Activated CD4-positive, alpha-beta memory T cell treated with anti-CD3 and anti-CD28 coated beads, Interleukin-2, amount 10 ng/mL, durations not matched to agents 7 days and 5 days (primary cell): ENCODE measurements at regions not wholly inside any gene's neighbourhood (a gene's known extent, or its start where the extent isn't known, plus 50 kb on each side); places are given as distances from the start of the nearest gene placed in this dataset.

Experiments used
- CTCF ChIA-PET: fragments of 350-600 bp; sonication (Branson Sonifier 250); formaldehyde crosslinking; loops from one replicate; lab custom pipeline; 2021; ENCODE audit warnings: antibody characterized with exemption, inconsistent platforms; lab: Charles Lee
- POLR2A ChIA-PET: fragments of 350-600 bp; sonication (Branson Sonifier 250); formaldehyde crosslinking; loops from one replicate; lab custom pipeline; 2021; ENCODE audit warnings: antibody characterized with exemption; lab: Charles Lee
- DNase-seq: peaks from one replicate; pipeline ENCODE4 v3.0.0-alpha.2; 2020
- H3K27ac Mint-ChIP-seq: one replicate; pipeline ENCODE4 v1.8.0; 2021; ENCODE audit warnings: mild to moderate bottlenecking, mixed read lengths
- H3K27me3 Mint-ChIP-seq: one replicate; pipeline ENCODE4 v1.8.0; 2021; ENCODE audit warnings: mixed read lengths
- H3K36me3 Mint-ChIP-seq: one replicate; pipeline ENCODE4 v1.8.0; 2021; ENCODE audit warnings: low read depth, mixed read lengths
- H3K4me1 Mint-ChIP-seq: one replicate; pipeline ENCODE4 v1.8.0; 2021; ENCODE audit warnings: mixed read lengths
- H3K4me3 Mint-ChIP-seq: one replicate; pipeline ENCODE4 v1.8.0; 2021; ENCODE audit warnings: mild to moderate bottlenecking, mixed read lengths
- H3K9me3 Mint-ChIP-seq: one replicate; pipeline ENCODE4 v1.8.0; 2021; ENCODE audit warnings: mixed read lengths

- POLR2A ChIA-PET = no interaction called here
- Mint-ChIP-seq H3K27ac (no peak overlapping the region), H3K27me3 (peaks cover 15% of the 10 kb centered on the region), H3K36me3 (no peaks in the 10 kb centered on the region), H3K9me3 (no peaks in the 10 kb centered on the region), H3K4me3 (no peak overlapping the region), H3K4me1 (peaks cover 6% of the 10 kb centered on the region)
- no peak for DNase-seq
- CTCF ChIA-PET = no interaction called here
Observed at GRCh38 chr21:41064951-41065350, 103.0 kb upstream of the BACE2 start.

- H3K27me3 Mint-ChIP-seq = peaks cover 15% of the 10 kb centered on the region
- H3K36me3 Mint-ChIP-seq = no peaks in the 10 kb centered on the region
- POLR2A ChIA-PET = no interaction called here
- H3K4me1 Mint-ChIP-seq = peaks cover 6% of the 10 kb centered on the region
- H3K27ac Mint-ChIP-seq = no peak overlapping the region
- CTCF ChIA-PET = no interaction called here
- no peak for DNase-seq
- no peaks in the 10 kb centered on the region for H3K9me3 Mint-ChIP-seq
- no peak overlapping the region for H3K4me3 Mint-ChIP-seq
Observed at GRCh38 chr21:41065539-41065938, 102.4 kb upstream of the BACE2 start.

- POLR2A ChIA-PET = no interaction called here
- H3K9me3 Mint-ChIP-seq = no peaks in the 10 kb centered on the region
- H3K4me1 Mint-ChIP-seq = peaks cover 6% of the 10 kb centered on the region
- peaks cover 15% of the 10 kb centered on the region for H3K27me3 Mint-ChIP-seq
- H3K4me3 Mint-ChIP-seq = no peak overlapping the region
- DNase-seq = no peak
- no peak overlapping the region for H3K27ac Mint-ChIP-seq
- no peaks in the 10 kb centered on the region for H3K36me3 Mint-ChIP-seq
- CTCF ChIA-PET = no interaction called here
Observed at GRCh38 chr21:41066086-41066938, 101.6 kb upstream of the BACE2 start.

- ChIA-PET CTCF (no interaction called here), POLR2A (no interaction called here)
- Mint-ChIP-seq H3K4me1 (peaks cover 6% of the 10 kb centered on the region), H3K4me3 (no peak overlapping the region), H3K36me3 (no peaks in the 10 kb centered on the region), H3K27ac (no peak overlapping the region), H3K27me3 (peaks cover 15% of the 10 kb centered on the region), H3K9me3 (no peaks in the 10 kb centered on the region)
- no peak for DNase-seq
Observed at GRCh38 chr21:41067709-41068108, 100.3 kb upstream of the BACE2 start.

- peaks cover 15% of the 10 kb centered on the region for H3K27me3 Mint-ChIP-seq
- ChIA-PET CTCF (interaction anchor here (1.0 to 1.5 kb wide), 2 partner anchors 10 to 925 kb away, joined by 3 to 5 read pairs; no protein-coding TSS in a partner anchor), POLR2A (interaction anchor here (0.6 kb wide), 1 partner anchor 26 kb away, joined by 3 read pairs; no protein-coding TSS in a partner anchor)
- H3K27ac Mint-ChIP-seq = no peak overlapping the region
- no peak for DNase-seq
- H3K36me3 Mint-ChIP-seq = no peaks in the 10 kb centered on the region
- no peak overlapping the region for H3K4me3 Mint-ChIP-seq
- H3K9me3 Mint-ChIP-seq = no peaks in the 10 kb centered on the region
- H3K4me1 Mint-ChIP-seq = peaks cover 6% of the 10 kb centered on the region
Observed at GRCh38 chr21:41068496-41068895, 99.5 kb upstream of the BACE2 start.

- CTCF ChIA-PET = interaction anchor here (1.0 to 1.5 kb wide), 2 partner anchors 10 to 926 kb away, joined by 3 to 5 read pairs; no protein-coding TSS in a partner anchor
Observed at GRCh38 chr21:41068967-41069642, 98.9 kb upstream of the BACE2 start.

GRCh38 chr21:41070284-41070683, 97.7 kb upstream of the BACE2 start:
- Mint-ChIP-seq H3K4me1 (peaks cover 6% of the 10 kb centered on the region), H3K27me3 (peaks cover 15% of the 10 kb centered on the region), H3K36me3 (no peaks in the 10 kb centered on the region), H3K4me3 (no peak overlapping the region), H3K27ac (no peak overlapping the region), H3K9me3 (no peaks in the 10 kb centered on the region)
- CTCF ChIA-PET = interaction anchor here (0.7 to 1.1 kb wide), 2 partner anchors 101 to 927 kb away, joined by 3 read pairs; no protein-coding TSS in a partner anchor
- no peak for DNase-seq
- POLR2A ChIA-PET = no interaction called here

More at GRCh38 chr21:41068967-41069642, 98.9 kb upstream of the BACE2 start:
- Mint-ChIP-seq H3K4me3 (no peak overlapping the region), H3K27me3 (peaks cover 15% of the 10 kb centered on the region), H3K9me3 (no peaks in the 10 kb centered on the region), H3K36me3 (no peaks in the 10 kb centered on the region), H3K4me1 (peaks cover 6% of the 10 kb centered on the region), H3K27ac (no peak overlapping the region)
- DNase-seq = peak; percentile 68
- POLR2A ChIA-PET = interaction anchor here (0.6 kb wide), 1 partner anchor 27 kb away, joined by 3 read pairs; no protein-coding TSS in a partner anchor

GRCh38 chr21:41071258-41072171, 96.4 kb upstream of the BACE2 start:
- ChIA-PET CTCF (no interaction called here), POLR2A (no interaction called here)
- no peak for DNase-seq
- peaks cover 15% of the 10 kb centered on the region for H3K27me3 Mint-ChIP-seq
- H3K27ac Mint-ChIP-seq = no peak overlapping the region
- no peak overlapping the region for H3K4me3 Mint-ChIP-seq
- H3K4me1 Mint-ChIP-seq = peaks cover 6% of the 10 kb centered on the region
- no peaks in the 10 kb centered on the region for H3K36me3 Mint-ChIP-seq
- no peaks in the 10 kb centered on the region for H3K9me3 Mint-ChIP-seq

- no peaks in the 10 kb centered on the region for H3K36me3 Mint-ChIP-seq
- CTCF ChIA-PET = no interaction called here
- peaks cover 5% of the 10 kb centered on the region for H3K27me3 Mint-ChIP-seq
- H3K4me1 Mint-ChIP-seq = peaks cover 6% of the 10 kb centered on the region
- POLR2A ChIA-PET = no interaction called here
- no peak for DNase-seq
- H3K27ac Mint-ChIP-seq = no peak overlapping the region
- H3K4me3 Mint-ChIP-seq = no peak overlapping the region
- no peaks in the 10 kb centered on the region for H3K9me3 Mint-ChIP-seq
Observed at GRCh38 chr21:41073558-41073957, 94.4 kb upstream of the BACE2 start.

- ChIA-PET POLR2A (no interaction called here), CTCF (no interaction called here)
- no peak for DNase-seq
- Mint-ChIP-seq H3K36me3 (no peaks in the 10 kb centered on the region), H3K27ac (no peak overlapping the region), H3K4me3 (no peak overlapping the region), H3K9me3 (no peaks in the 10 kb centered on the region), H3K27me3 (no peaks in the 10 kb centered on the region), H3K4me1 (no peaks in the 10 kb centered on the region)
Observed at GRCh38 chr21:41074396-41075184, 93.4 kb upstream of the BACE2 start.

GRCh38 chr21:41075656-41076055, 92.3 kb upstream of the BACE2 start:
- POLR2A ChIA-PET = no interaction called here
- Mint-ChIP-seq H3K4me1 (no peaks in the 10 kb centered on the region), H3K9me3 (no peaks in the 10 kb centered on the region), H3K4me3 (no peak overlapping the region), H3K36me3 (no peaks in the 10 kb centered on the region), H3K27ac (no peak overlapping the region), H3K27me3 (no peaks in the 10 kb centered on the region)
- no peak for DNase-seq
- CTCF ChIA-PET = no interaction called here

GRCh38 chr21:41076064-41076463, 91.9 kb upstream of the BACE2 start:
- Mint-ChIP-seq H3K27ac (no peak overlapping the region), H3K9me3 (no peaks in the 10 kb centered on the region), H3K4me1 (no peaks in the 10 kb centered on the region), H3K27me3 (no peaks in the 10 kb centered on the region), H3K36me3 (no peaks in the 10 kb centered on the region), H3K4me3 (no peak overlapping the region)
- ChIA-PET POLR2A (no interaction called here), CTCF (no interaction called here)
- DNase-seq = no peak
